ENCODE measurements at regions not wholly inside any gene's neighbourhood (a gene's known extent, or its start where the extent isn't known, plus 50 kb on each side); places are given as distances from the start of the nearest gene placed in this dataset.

GRCh38 chr2:117232305-117232704 is 582.2 kb upstream of the DDX18 start:
- Histone ChIP-seq H3K4me3 (ENCODE audit: low read length) (no peak overlapping the region), H3K9me3 (ENCODE audit: insufficient read depth, low read length) (peaks cover 5% of the 10 kb centered on the region; the same call in 1 of the 2 replicates), H3K9ac (ENCODE audit: low read length) (no peak overlapping the region), H3K36me3 (replicated peaks; ENCODE audit: low read depth, low read length) (no peaks in the 10 kb centered on the region), H3K4me1 (ENCODE audit: low read length) (no peaks in the 10 kb centered on the region), H3K4me2 (ENCODE audit: low read length) (no peak overlapping the region), H4K20me1 (ENCODE audit: insufficient read depth, low read length) (no peaks in the 10 kb centered on the region), H3K27ac (ENCODE audit: low read length) (no peak overlapping the region), H2AFZ (ENCODE audit: low read depth, low read length) (no peak overlapping the region), H3K27me3 (ENCODE audit: low read depth, low read length) (no peaks in the 10 kb centered on the region), H3K79me2 (ENCODE audit: low read length) (no peaks in the 10 kb centered on the region)
- TF ChIP-seq CTCF (IDR thresholded peaks at IDR 0.05; ENCODE audit: low read depth, low read length) (no peak), EZH2phosphoT487 (IDR thresholded peaks at IDR 0.05; ENCODE audit: low read depth) (no peak)

DNA sequence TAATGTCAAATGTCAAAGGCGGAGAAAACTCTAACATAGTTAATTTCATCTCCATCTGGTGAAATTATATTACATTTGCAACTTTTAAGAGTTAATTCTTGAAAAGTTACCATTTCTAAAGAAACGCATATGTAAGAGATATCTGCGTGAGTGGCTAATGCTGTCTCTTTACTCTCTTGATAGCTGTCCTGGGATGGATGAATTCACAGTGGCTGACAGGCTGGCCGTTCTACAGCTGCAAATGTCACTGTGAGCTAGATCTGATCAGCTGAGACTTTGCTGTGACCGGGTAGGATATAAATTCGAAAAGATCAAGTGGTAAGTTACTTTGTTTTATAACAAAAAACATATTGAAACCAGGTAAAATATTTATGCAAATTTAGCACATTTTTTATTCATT is 557.1 kb upstream of the DDX18 start:
- H3K9me3 ChIP-seq (ENCODE audit: insufficient read depth, low read length): peaks cover 4% of the 10 kb centered on the region; the same call in 1 of the 2 replicates
- no peaks in the 10 kb centered on the region for H3K27me3 ChIP-seq (ENCODE audit: low read depth, low read length)
- no peak overlapping the region for H3K9ac ChIP-seq (ENCODE audit: low read length)
- no peaks in the 10 kb centered on the region for H3K4me1 ChIP-seq (ENCODE audit: low read length)
- no peak overlapping the region for H3K4me3 ChIP-seq (ENCODE audit: low read length)
- H4K20me1 ChIP-seq (ENCODE audit: insufficient read depth, low read length): no peaks in the 10 kb centered on the region
- no peaks in the 10 kb centered on the region for H3K36me3 ChIP-seq (replicated peaks; ENCODE audit: low read depth, low read length)
- TF ChIP-seq EZH2phosphoT487 (IDR thresholded peaks at IDR 0.05; ENCODE audit: low read depth): no peak
- no peak for TF ChIP-seq CTCF (IDR thresholded peaks at IDR 0.05; ENCODE audit: low read depth, low read length)
- H3K27ac ChIP-seq (ENCODE audit: low read length): no peak overlapping the region
- H3K79me2 ChIP-seq (ENCODE audit: low read length): no peaks in the 10 kb centered on the region
- H2AFZ ChIP-seq (ENCODE audit: low read depth, low read length): no peak overlapping the region
- H3K4me2 ChIP-seq (ENCODE audit: low read length): no peak overlapping the region

- Histone ChIP-seq H3K4me1 (ENCODE audit: low read length) (no peaks in the 10 kb centered on the region), H3K27me3 (ENCODE audit: low read depth, low read length) (no peaks in the 10 kb centered on the region), H3K4me3 (ENCODE audit: low read length) (no peak overlapping the region), H3K9ac (ENCODE audit: low read length) (no peak overlapping the region), H3K36me3 (replicated peaks; ENCODE audit: low read depth, low read length) (no peaks in the 10 kb centered on the region), H2AFZ (ENCODE audit: low read depth, low read length) (no peak overlapping the region), H3K9me3 (ENCODE audit: insufficient read depth, low read length) (no peaks in the 10 kb centered on the region), H3K27ac (ENCODE audit: low read length) (no peak overlapping the region), H3K79me2 (ENCODE audit: low read length) (no peaks in the 10 kb centered on the region), H3K4me2 (ENCODE audit: low read length) (no peak overlapping the region), H4K20me1 (ENCODE audit: insufficient read depth, low read length) (no peaks in the 10 kb centered on the region)
- TF ChIP-seq EZH2phosphoT487 (IDR thresholded peaks at IDR 0.05; ENCODE audit: low read depth): no peak
- TF ChIP-seq CTCF (IDR thresholded peaks at IDR 0.05; ENCODE audit: low read depth, low read length): no peak
Observed at GRCh38 chr2:117269574-117269973, 544.9 kb upstream of the DDX18 start.

DNA sequence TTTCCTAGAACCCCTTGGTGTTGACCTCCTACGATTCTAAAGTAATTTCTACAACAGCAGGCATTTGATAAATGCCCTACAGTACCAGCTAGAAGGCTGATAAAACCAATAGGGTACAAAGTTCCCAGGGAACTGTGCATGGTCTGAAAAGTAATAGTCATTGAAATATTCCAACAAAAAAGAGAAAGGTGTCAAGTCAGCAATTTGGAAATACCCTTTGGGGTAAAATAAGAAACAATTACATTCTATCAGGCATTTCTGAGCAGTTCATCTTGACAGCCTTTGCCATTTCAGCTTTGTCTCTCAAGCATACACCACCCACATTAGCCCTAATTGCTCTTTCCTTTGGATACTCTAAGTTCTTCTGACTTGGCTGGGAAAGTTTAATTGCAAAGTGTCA is 542.9 kb upstream of the DDX18 start:
- Histone ChIP-seq H2AFZ (ENCODE audit: low read depth, low read length) (no peak overlapping the region), H3K79me2 (ENCODE audit: low read length) (no peaks in the 10 kb centered on the region), H3K27ac (ENCODE audit: low read length) (no peak overlapping the region), H3K9ac (ENCODE audit: low read length) (no peak overlapping the region), H3K4me3 (ENCODE audit: low read length) (no peak overlapping the region), H3K4me2 (ENCODE audit: low read length) (no peak overlapping the region), H4K20me1 (ENCODE audit: insufficient read depth, low read length) (no peaks in the 10 kb centered on the region), H3K27me3 (ENCODE audit: low read depth, low read length) (no peaks in the 10 kb centered on the region), H3K9me3 (ENCODE audit: insufficient read depth, low read length) (no peaks in the 10 kb centered on the region), H3K4me1 (ENCODE audit: low read length) (no peaks in the 10 kb centered on the region), H3K36me3 (replicated peaks; ENCODE audit: low read depth, low read length) (no peaks in the 10 kb centered on the region)
- no peak for TF ChIP-seq EZH2phosphoT487 (IDR thresholded peaks at IDR 0.05; ENCODE audit: low read depth)
- TF ChIP-seq CTCF (IDR thresholded peaks at IDR 0.05; ENCODE audit: low read depth, low read length): no peak

Measured in OCI-LY3 (cell line).